ENCODE measurements at regions not wholly inside any gene's neighbourhood (a gene's known extent, or its start where the extent isn't known, plus 50 kb on each side); places are given as distances from the start of the nearest gene placed in this dataset.

GRCh38 chr17:79296243-79296642, 221.6 kb downstream of the ENGASE start:
- H3K36me3 ChIP-seq (ENCODE audit: low read depth, low read length), result no peaks in the 10 kb centered on the region
- 0 out of 2 replicates have a peak, but pooled peaks cover 4% of the 10 kb centered on the region for H4K20me1 ChIP-seq (ENCODE audit: low read length)
- no peak overlapping the region for H3K9ac ChIP-seq (ENCODE audit: low read length)
- H3K4me2 ChIP-seq (ENCODE audit: low read length), result no peak overlapping the region
- no peaks in the 10 kb centered on the region for H3K9me2 ChIP-seq (replicated peaks; ENCODE audit: low read length)
- H3K4me1 ChIP-seq (ENCODE audit: insufficient read depth, low read length), result no peaks in the 10 kb centered on the region
- no TSS peak for BruUV-seq (replicated peaks)
- H2AFZ ChIP-seq (ENCODE audit: low read length), result no peak overlapping the region
- H3K4me3 ChIP-seq (ENCODE audit: low read length), result no peak overlapping the region
- peaks cover 81% of the 10 kb centered on the region for H3K27me3 ChIP-seq (ENCODE audit: low read length)
- no peaks in the 10 kb centered on the region for H3F3A ChIP-seq (ENCODE audit: low read length, unreplicated experiment)
- peak; percentile 58 for TF ChIP-seq EZH2 (IDR thresholded peaks at IDR 0.05; ENCODE audit: low read length, unreplicated experiment)
- TF ChIP-seq CTCF (conservative IDR thresholded peaks at IDR 0.05; ENCODE audit: low read depth, low read length), result no peak
- no peak for TF ChIP-seq EZH2phosphoT487 (IDR thresholded peaks at IDR 0.05; ENCODE audit: borderline replicate concordance, low read length)
- H3K79me2 ChIP-seq (ENCODE audit: low read length), result no peaks in the 10 kb centered on the region
- no peak overlapping the region for H3K27ac ChIP-seq (ENCODE audit: low read length)
- POLR2A ChIA-PET (ENCODE audit: unreplicated experiment), result no interaction called here
- DNase-seq, result no peak
- intact Hi-C loops (cut with micrococcal nuclease), result no loop called here
- no peak for ATAC-seq
- no peaks in the 10 kb centered on the region for H3K9me3 ChIP-seq (ENCODE audit: low read length)
- CTCF ChIA-PET, result no interaction called here

GRCh38 chr17:79295307-79295706, 220.7 kb downstream of the ENGASE start:
- Histone ChIP-seq H3K27me3 (ENCODE audit: low read length) (peaks cover 81% of the 10 kb centered on the region), H3K9ac (ENCODE audit: low read length) (no peak overlapping the region), H3F3A (ENCODE audit: low read length, unreplicated experiment) (no peaks in the 10 kb centered on the region), H3K27ac (ENCODE audit: low read length) (no peak overlapping the region), H3K9me3 (ENCODE audit: low read length) (no peaks in the 10 kb centered on the region), H3K4me2 (ENCODE audit: low read length) (no peak overlapping the region), H2AFZ (ENCODE audit: low read length) (no peak overlapping the region), H3K36me3 (ENCODE audit: low read depth, low read length) (no peaks in the 10 kb centered on the region), H4K20me1 (ENCODE audit: low read length) (0 out of 2 replicates have a peak, but pooled peaks cover 4% of the 10 kb centered on the region), H3K9me2 (replicated peaks; ENCODE audit: low read length) (no peaks in the 10 kb centered on the region), H3K79me2 (ENCODE audit: low read length) (no peaks in the 10 kb centered on the region), H3K4me3 (ENCODE audit: low read length) (no peak overlapping the region), H3K4me1 (ENCODE audit: insufficient read depth, low read length) (no peaks in the 10 kb centered on the region)
- POLR2A ChIA-PET (ENCODE audit: unreplicated experiment), result no interaction called here
- CTCF ChIA-PET, result no interaction called here
- intact Hi-C loops (cut with micrococcal nuclease), result no loop called here
- peak; percentile 26 for DNase-seq
- TF ChIP-seq EZH2 (IDR thresholded peaks at IDR 0.05; ENCODE audit: low read length, unreplicated experiment), result no peak
- no TSS peak for BruUV-seq (replicated peaks)
- ATAC-seq, result no peak

GRCh38 chr17:79294459-79295071, 219.9 kb downstream of the ENGASE start:
- BruUV-seq (replicated peaks), result no TSS peak
- no peak overlapping the region for H3K27ac ChIP-seq (ENCODE audit: low read length)
- ChIA-PET POLR2A (ENCODE audit: unreplicated experiment) (no interaction called here), CTCF (no interaction called here)
- H3K9me2 ChIP-seq (replicated peaks; ENCODE audit: low read length), result no peaks in the 10 kb centered on the region
- H2AFZ ChIP-seq (ENCODE audit: low read length), result no peak overlapping the region
- peak; percentile 62 for DNase-seq
- H3K36me3 ChIP-seq (ENCODE audit: low read depth, low read length), result no peaks in the 10 kb centered on the region
- no peaks in the 10 kb centered on the region for H3K4me1 ChIP-seq (ENCODE audit: insufficient read depth, low read length)
- TF ChIP-seq EZH2phosphoT487 (IDR thresholded peaks at IDR 0.05; ENCODE audit: borderline replicate concordance, low read length) (no peak), EZH2 (IDR thresholded peaks at IDR 0.05; ENCODE audit: low read length, unreplicated experiment) (no peak), CTCF (conservative IDR thresholded peaks at IDR 0.05; ENCODE audit: low read depth, low read length) (no peak)
- ATAC-seq, result no peak
- intact Hi-C loops (cut with micrococcal nuclease), result no loop called here
- H3K9ac ChIP-seq (ENCODE audit: low read length), result no peak overlapping the region
- no peaks in the 10 kb centered on the region for H3F3A ChIP-seq (ENCODE audit: low read length, unreplicated experiment)
- H3K27me3 ChIP-seq (ENCODE audit: low read length), result peaks cover 81% of the 10 kb centered on the region
- no peak overlapping the region for H3K4me2 ChIP-seq (ENCODE audit: low read length)
- no peak overlapping the region for H3K4me3 ChIP-seq (ENCODE audit: low read length)
- H3K79me2 ChIP-seq (ENCODE audit: low read length), result no peaks in the 10 kb centered on the region
- H3K9me3 ChIP-seq (ENCODE audit: low read length), result no peaks in the 10 kb centered on the region
- 0 out of 2 replicates have a peak, but pooled peaks cover 4% of the 10 kb centered on the region for H4K20me1 ChIP-seq (ENCODE audit: low read length)
